IMR-90 (cell line): ENCODE measurements at regions not wholly inside any gene's neighbourhood (a gene's known extent, or its start where the extent isn't known, plus 50 kb on each side); places are given as distances from the start of the nearest gene placed in this dataset.

ENCODE experiments used
- ATAC-seq: fragments of 200-7000 bp; cut with Tn5 transposase; 2 replicates; pipeline ENCODE4 v1.9.1; 2020; ENCODE audit warnings: low read depth, mild to moderate bottlenecking, moderate library complexity
- BruUV-seq: library from RNA; stranded (reverse); fragments of 400-500 nt; replicated peaks from 2 replicates; lab custom pipeline; 2021; lab: Mats Ljungman, UMichigan
- CTCF ChIA-PET: fragments of 300-600 bp; formaldehyde crosslinking; extraction: SDS; loops from one replicate; lab custom pipeline; 2021; ENCODE audit warnings: antibody characterized with exemption; lab: Yijun Ruan, JAX
- POLR2A ChIA-PET: fragments of 300-600 bp; sonication (Branson Sonifier 250); formaldehyde crosslinking; loops from one replicate; lab custom pipeline; 2022; ENCODE audit warnings: antibody characterized with exemption; ENCODE audit not compliant: unreplicated experiment; lab: Charles Lee
- DNase-seq: peaks from one replicate; pipeline ENCODE4 v3.0.0; 2013
- H2AFZ ChIP-seq: replicated peaks from 2 replicates; pipeline ENCODE3; 2013; ENCODE audit warnings: low read length, mild to moderate bottlenecking; ENCODE audit not compliant: poor library complexity
- H2AK5ac ChIP-seq: 2 replicates; pipeline ENCODE4 v1.6.1; 2013; ENCODE audit warnings: low read depth, low read length, inconsistent platforms
- H2AK9ac ChIP-seq: replicated peaks from 2 replicates; pipeline ENCODE3; 2013; ENCODE audit warnings: mild to moderate bottlenecking, low read depth, low read length, moderate library complexity; ENCODE audit not compliant: poor library complexity
- H2BK120ac ChIP-seq: 2 replicates; pipeline ENCODE4 v1.6.1; 2013; ENCODE audit warnings: low read depth, low read length, inconsistent platforms
- H2BK15ac ChIP-seq: 3 replicates; pipeline ENCODE4 v1.6.1; 2013; ENCODE audit warnings: low read depth, low read length, inconsistent platforms
- H2BK20ac ChIP-seq: 2 replicates; pipeline ENCODE4 v1.6.1; 2013; ENCODE audit warnings: low read depth, mild to moderate bottlenecking, inconsistent platforms, low read length, moderate library complexity
- H2BK5ac ChIP-seq: 2 replicates; pipeline ENCODE4 v1.6.1; 2013; ENCODE audit warnings: mild to moderate bottlenecking, low read depth, low read length, inconsistent platforms; ENCODE audit not compliant: poor library complexity, severe bottlenecking
- H3K14ac ChIP-seq: replicated peaks from 2 replicates; pipeline ENCODE4 v1.6.1; 2013; ENCODE audit warnings: low read depth, low read length, inconsistent platforms
- H3K18ac ChIP-seq: 2 replicates; pipeline ENCODE4 v1.6.1; 2013; ENCODE audit warnings: low read depth, low read length, control low read depth
- H3K23ac ChIP-seq: 2 replicates; pipeline ENCODE4 v1.6.1; 2013; ENCODE audit warnings: low read depth, low read length, inconsistent platforms
- H3K27ac ChIP-seq: 2 replicates; pipeline ENCODE4 v1.5.1; 2013; ENCODE audit warnings: mild to moderate bottlenecking, control low read depth, low read length; ENCODE audit not compliant: insufficient read depth
- H3K27me3 ChIP-seq: 2 replicates; pipeline ENCODE4 v1.6.1; 2013; ENCODE audit warnings: low read length; ENCODE audit not compliant: control insufficient read depth, insufficient read depth
- H3K36me3 ChIP-seq: 2 replicates; pipeline ENCODE4 v1.6.1; 2013; ENCODE audit warnings: low read length, mixed read lengths; ENCODE audit not compliant: control insufficient read depth, insufficient read depth
- H3K4ac ChIP-seq: 2 replicates; pipeline ENCODE4 v1.6.1; 2013; ENCODE audit warnings: low read depth, low read length, inconsistent platforms
- H3K4me1 ChIP-seq: 2 replicates; pipeline ENCODE4 v1.6.1; 2013; ENCODE audit warnings: low read length, mixed read lengths; ENCODE audit not compliant: control insufficient read depth, insufficient read depth
- H3K4me2 ChIP-seq: 2 replicates; pipeline ENCODE4 v1.6.1; 2013; ENCODE audit warnings: low read depth, mild to moderate bottlenecking, control low read depth, low read length, moderate library complexity
- H3K4me3 ChIP-seq: 2 replicates; pipeline ENCODE4 v1.5.1; 2013; ENCODE audit warnings: low read depth, mild to moderate bottlenecking, control low read depth, low read length, moderate library complexity; ENCODE audit not compliant: insufficient read depth
- H3K56ac ChIP-seq: 2 replicates; pipeline ENCODE4 v1.6.1; 2013; ENCODE audit warnings: low read length, inconsistent platforms; ENCODE audit not compliant: insufficient read depth; ENCODE audit errors: extremely low read depth
- H3K79me1 ChIP-seq, 2 experiments: 2 replicates each; pipeline ENCODE4 v1.6.1; 2013; ENCODE audit warnings: low read length in 2 of 2, inconsistent platforms in 1 of 2, low read depth in 1 of 2
- H3K9ac ChIP-seq: 2 replicates; pipeline ENCODE4 v1.6.1; 2013; ENCODE audit warnings: low read depth, low read length, control low read depth
- H3K9me1 ChIP-seq: 2 replicates; pipeline ENCODE4 v1.6.1; 2013; ENCODE audit warnings: low read length, inconsistent platforms; ENCODE audit not compliant: insufficient read depth
- H3K9me3 ChIP-seq: 2 replicates; pipeline ENCODE4 v1.6.1; 2013; ENCODE audit warnings: low read length; ENCODE audit not compliant: control insufficient read depth, insufficient read depth
- H4K20me1 ChIP-seq: 2 replicates; pipeline ENCODE4 v1.6.1; 2013; ENCODE audit warnings: low read length, inconsistent platforms; ENCODE audit not compliant: insufficient read depth
- H4K5ac ChIP-seq: 2 replicates; pipeline ENCODE4 v1.6.1; 2013; ENCODE audit warnings: mild to moderate bottlenecking, low read depth, low read length, control low read depth
- H4K8ac ChIP-seq, 2 experiments: 2 replicates each; pipeline ENCODE4 v1.6.1; 2013; ENCODE audit warnings: low read depth in 2 of 2, low read length in 2 of 2, control low read depth in 1 of 2, inconsistent platforms in 1 of 2
- H4K91ac ChIP-seq: 2 replicates; pipeline ENCODE4 v1.6.1; 2013; ENCODE audit warnings: low read depth, low read length, inconsistent platforms; ENCODE audit not compliant: insufficient read depth
- BHLHE40 ChIP-seq: fragments of 150-350 bp; IDR thresholded peaks from 2 replicates; pipeline ENCODE4 v1.6.1; 2016; ENCODE audit warnings: mild to moderate bottlenecking, low read depth, low read length
- CEBPB ChIP-seq: IDR thresholded peaks from 2 replicates; pipeline ENCODE4 v1.6.1; 2012; ENCODE audit warnings: low read depth, low read length, improper control_type of control experiment
- CHD1 ChIP-seq: IDR thresholded peaks from 2 replicates; pipeline ENCODE4 v1.6.1; 2012; ENCODE audit warnings: low read depth, low read length, improper control_type of control experiment
- CTCF ChIP-seq: conservative IDR thresholded peaks from 2 replicates; pipeline ENCODE4 v1.5.1; 2012; ENCODE audit warnings: mild to moderate bottlenecking, low read depth, low read length, improper control_type of control experiment
- ELK1 ChIP-seq: fragments of 150-350 bp; IDR thresholded peaks from 2 replicates; pipeline ENCODE4 v1.6.1; 2016; ENCODE audit warnings: low read depth, mild to moderate bottlenecking, low read length, moderate library complexity, borderline replicate concordance
- FOS ChIP-seq: fragments of 150-350 bp; IDR thresholded peaks from 2 replicates; pipeline ENCODE4 v1.6.1; 2016; ENCODE audit warnings: low read depth, low read length
- MAFK ChIP-seq: IDR thresholded peaks from 2 replicates; pipeline ENCODE4 v1.6.1; 2012; ENCODE audit warnings: low read depth, low read length, improper control_type of control experiment
- MAZ ChIP-seq: IDR thresholded peaks from 2 replicates; pipeline ENCODE4 v1.6.1; 2012; ENCODE audit warnings: low read depth, mild to moderate bottlenecking, low read length, improper control_type of control experiment, moderate library complexity, borderline replicate concordance
- MXI1 ChIP-seq: IDR thresholded peaks from 2 replicates; pipeline ENCODE4 v1.6.1; 2012; ENCODE audit warnings: low read depth, mild to moderate bottlenecking, low read length, moderate library complexity, borderline replicate concordance
- NFE2L2 ChIP-seq: fragments of 150-350 bp; IDR thresholded peaks from 2 replicates; pipeline ENCODE4 v1.6.1; 2016; ENCODE audit warnings: low read depth, mild to moderate bottlenecking, low read length
- POLR2A ChIP-seq: IDR thresholded peaks from 2 replicates; pipeline ENCODE4 v1.6.1; 2012; ENCODE audit warnings: mild to moderate bottlenecking, low read depth, low read length
- RAD21 ChIP-seq: IDR thresholded peaks from 2 replicates; pipeline ENCODE4 v1.6.1; 2012; ENCODE audit warnings: low read length, improper control_type of control experiment
- RCOR1 ChIP-seq: IDR thresholded peaks from 2 replicates; pipeline ENCODE4 v1.6.1; 2012; ENCODE audit warnings: mild to moderate bottlenecking, low read length, improper control_type of control experiment; ENCODE audit not compliant: insufficient replicate concordance
- RFX5 ChIP-seq: IDR thresholded peaks from 2 replicates; pipeline ENCODE4 v1.8.0; 2012; ENCODE audit warnings: low read depth, mild to moderate bottlenecking, low read length, moderate library complexity
- SMC3 ChIP-seq: fragments of 150-350 bp; IDR thresholded peaks from 2 replicates; pipeline ENCODE4 v1.6.1; 2016; ENCODE audit warnings: low read depth, mild to moderate bottlenecking, antibody characterized with exemption, low read length, moderate library complexity
- USF2 ChIP-seq: fragments of 150-350 bp; IDR thresholded peaks from 2 replicates; pipeline ENCODE4 v1.6.1; 2017; ENCODE audit warnings: mild to moderate bottlenecking, antibody characterized with exemption, low read length, low read depth
- WGBS, 2 experiments: methylation state at CpG; one replicate each; pipeline versions ENCODE4 v1.1.5 to v1.1.7; 2013; ENCODE audit warnings: missing lambda C conversion rate in 2 of 2; ENCODE audit not compliant: insufficient read length in 1 of 2; ENCODE audit errors: extremely low coverage in 2 of 2; 5-methylcytosine and 5-hydroxymethylcytosine counted together
- dilution Hi-C: fragments of 300-500 bp; cut with HindIII; formaldehyde crosslinking; loops from one replicate; pipeline ENCODE4 v1.14.3; 2018; ENCODE audit warnings: low sequenced_read_pairs; ENCODE audit not compliant: unreplicated experiment
- in situ Hi-C: fragments of 300-500 bp; cut with MboI; formaldehyde crosslinking; loops from 3 replicates; pipeline ENCODE4 v1.14.3; 2019; ENCODE audit warnings: low sequenced_read_pairs, inconsistent platforms, mixed read lengths
- intact Hi-C: fragments of 100-400 bp; cut with micrococcal nuclease; formaldehyde crosslinking; loops from 2 replicates; pipeline ENCODE4 v1.10.0; 2022

- Histone ChIP-seq H3K18ac (no peak overlapping the region), H3K4me1 (no peaks in the 10 kb centered on the region), H4K91ac (no peak overlapping the region), H2BK5ac (no peak overlapping the region), H2BK120ac (no peak overlapping the region), H2AK5ac (no peak overlapping the region), H3K9me1 (no peaks in the 10 kb centered on the region), H3K27me3 (no peaks in the 10 kb centered on the region), H4K20me1 (no peaks in the 10 kb centered on the region), H2AK9ac (no peak overlapping the region), H3K9me3 (no peaks in the 10 kb centered on the region), H4K5ac (no peak overlapping the region), H3K4me3 (no peak overlapping the region), H2BK15ac (no peak overlapping the region), H3K79me1 (no peaks in the 10 kb centered on the region), H3K4me2 (no peak overlapping the region), H2BK20ac (no peak overlapping the region), H4K8ac (no peak overlapping the region), H3K4ac (no peak overlapping the region), H3K36me3 (no peaks in the 10 kb centered on the region), H3K9ac (no peak overlapping the region), H3K23ac (no peak overlapping the region), H3K56ac (no peak overlapping the region), H3K14ac (no peak overlapping the region), H2AFZ (no peak overlapping the region), H3K27ac (no peak overlapping the region)
- TF ChIP-seq CHD1, result no peak
- TF ChIP-seq MAZ, result no peak
- TF ChIP-seq RAD21, result no peak
- no peak for TF ChIP-seq CEBPB
- TF ChIP-seq POLR2A, result no peak
- no peak for TF ChIP-seq MXI1
- TF ChIP-seq CTCF, result no peak
- no peak for TF ChIP-seq SMC3
- no peak for TF ChIP-seq USF2
- no peak for TF ChIP-seq ELK1
- TF ChIP-seq NFE2L2, result no peak
- no peak for TF ChIP-seq RFX5
- no peak for TF ChIP-seq FOS
- no peak for TF ChIP-seq RCOR1
- no peak for TF ChIP-seq MAFK
- no peak for TF ChIP-seq BHLHE40
- intact Hi-C loops, result no loop called here
- dilution Hi-C loops, result no loop called here
- DNase-seq, result no peak
- WGBS, 2 experiments, result no CpG with 5 or more reads among the region's 2 CpGs
- no peak for ATAC-seq
- ChIA-PET CTCF (no interaction called here), POLR2A (no interaction called here)
- in situ Hi-C loops, result no loop called here
- no TSS peak for BruUV-seq
These were observed 460.7 kb downstream of the INSC start for GRCh38 chr11:15575409-15575808.
